ENCODE measurements at regions not wholly inside any gene's neighbourhood (a gene's known extent, or its start where the extent isn't known, plus 50 kb on each side); places are given as distances from the start of the nearest gene placed in this dataset.
"Not testable (repeated sequence)": the region's sequence is repeated elsewhere in the genome, so short reads cannot be mapped to it uniquely, and the experiment has no call there.

DNA sequence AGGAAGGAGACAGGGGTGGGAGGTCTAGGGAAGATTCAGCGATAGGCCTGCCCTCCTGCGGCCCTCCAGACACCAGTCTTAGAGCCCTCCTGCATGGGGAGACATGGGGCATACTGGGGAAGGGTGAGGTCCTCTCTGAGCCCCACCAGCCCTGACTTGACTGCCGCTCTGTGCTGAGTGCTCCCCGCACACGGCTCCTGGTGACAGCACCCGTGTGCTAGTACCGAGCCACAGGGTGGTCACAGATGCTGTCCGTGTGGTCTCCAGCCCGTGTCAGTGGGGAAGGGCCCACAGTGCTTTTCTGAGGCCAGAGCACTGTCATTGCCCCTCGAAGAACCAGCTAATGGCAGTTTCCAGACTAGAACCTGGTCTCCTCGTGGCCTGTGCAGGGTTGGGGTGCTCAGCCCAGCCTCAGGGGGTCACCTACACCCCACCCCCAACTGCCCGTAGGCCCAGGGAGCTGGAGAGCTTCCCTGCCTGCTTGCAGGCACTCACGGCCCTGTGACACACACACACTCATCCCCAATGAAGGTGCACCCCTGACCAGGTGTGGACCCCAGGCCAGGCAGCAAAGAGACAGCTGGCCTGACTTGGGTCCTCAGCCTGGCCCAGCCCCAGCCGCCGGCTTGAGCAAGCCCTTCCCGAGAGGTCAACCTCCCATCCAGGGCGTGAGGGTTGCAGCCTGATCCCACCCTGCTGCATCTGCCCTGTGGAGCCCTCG is 86.0 kb upstream of the RET start:
- no peak for DNase-seq
- Mint-ChIP-seq H3K9me3 (no peaks in the 10 kb centered on the region; the same call in 1 of the 2 replicates), H3K27me3 (ENCODE audit: insufficient read depth) (peaks cover 4% of the 10 kb centered on the region; the same call in 1 of the 2 replicates), H3K4me1 (ENCODE audit: low read depth) (peaks cover 2% of the 10 kb centered on the region; the same call in 1 of the 2 replicates), H3K27ac (no peak overlapping the region), H3K4me3 (no peak overlapping the region), H3K36me3 (ENCODE audit: low read depth) (no peaks in the 10 kb centered on the region)
- TF ChIP-seq, protein P1, sequence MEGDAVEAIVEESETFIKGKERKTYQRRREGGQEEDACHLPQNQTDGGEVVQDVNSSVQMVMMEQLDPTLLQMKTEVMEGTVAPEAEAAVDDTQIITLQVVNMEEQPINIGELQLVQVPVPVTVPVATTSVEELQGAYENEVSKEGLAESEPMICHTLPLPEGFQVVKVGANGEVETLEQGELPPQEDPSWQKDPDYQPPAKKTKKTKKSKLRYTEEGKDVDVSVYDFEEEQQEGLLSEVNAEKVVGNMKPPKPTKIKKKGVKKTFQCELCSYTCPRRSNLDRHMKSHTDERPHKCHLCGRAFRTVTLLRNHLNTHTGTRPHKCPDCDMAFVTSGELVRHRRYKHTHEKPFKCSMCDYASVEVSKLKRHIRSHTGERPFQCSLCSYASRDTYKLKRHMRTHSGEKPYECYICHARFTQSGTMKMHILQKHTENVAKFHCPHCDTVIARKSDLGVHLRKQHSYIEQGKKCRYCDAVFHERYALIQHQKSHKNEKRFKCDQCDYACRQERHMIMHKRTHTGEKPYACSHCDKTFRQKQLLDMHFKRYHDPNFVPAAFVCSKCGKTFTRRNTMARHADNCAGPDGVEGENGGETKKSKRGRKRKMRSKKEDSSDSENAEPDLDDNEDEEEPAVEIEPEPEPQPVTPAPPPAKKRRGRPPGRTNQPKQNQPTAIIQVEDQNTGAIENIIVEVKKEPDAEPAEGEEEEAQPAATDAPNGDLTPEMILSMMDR (IDR thresholded peaks at IDR 0.05): no peak

DNA sequence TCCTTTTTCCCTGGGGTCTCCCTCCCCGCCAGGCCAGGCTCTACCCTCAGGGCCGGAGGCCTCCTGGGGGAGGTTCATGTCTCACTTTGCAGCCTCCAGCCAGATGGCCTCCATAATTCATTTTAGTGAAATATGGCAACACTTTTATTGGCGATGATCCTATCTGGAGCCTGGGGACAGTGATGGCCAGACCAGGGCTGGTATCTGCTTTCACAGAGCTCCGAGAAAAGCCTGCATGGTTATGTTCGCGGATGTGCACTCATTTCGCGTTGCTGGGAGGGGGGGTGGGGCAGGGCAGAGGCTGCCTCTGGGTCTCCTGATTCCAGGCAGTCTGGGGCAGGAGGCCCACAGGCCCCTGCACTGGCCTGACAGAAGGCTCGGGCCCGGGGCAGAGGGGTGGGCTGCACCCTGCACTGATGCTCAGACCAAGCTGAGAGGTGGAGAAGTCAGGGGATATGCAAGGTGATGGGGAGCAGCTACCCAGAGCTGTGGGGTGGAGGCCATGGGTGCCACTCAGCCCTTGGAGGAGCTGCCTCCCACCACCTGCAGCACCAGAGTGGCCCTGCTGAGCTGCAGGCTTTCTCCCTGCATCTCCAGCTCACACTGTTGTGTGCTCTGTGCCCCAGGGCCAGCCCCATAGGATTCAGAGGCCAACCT is 85.3 kb upstream of the RET start:
- no peak for DNase-seq
- TF ChIP-seq, protein P1 (IDR thresholded peaks at IDR 0.05): no peak
- Mint-ChIP-seq H3K36me3 (ENCODE audit: low read depth) (no peaks in the 10 kb centered on the region), H3K27ac (no peak overlapping the region), H3K27me3 (ENCODE audit: insufficient read depth) (peaks cover 7% of the 10 kb centered on the region; the same call in 1 of the 2 replicates), H3K9me3 (no peaks in the 10 kb centered on the region; the same call in 1 of the 2 replicates), H3K4me3 (no peak overlapping the region), H3K4me1 (ENCODE audit: low read depth) (peaks cover 6% of the 10 kb centered on the region; the same call in 1 of the 2 replicates)

DNA sequence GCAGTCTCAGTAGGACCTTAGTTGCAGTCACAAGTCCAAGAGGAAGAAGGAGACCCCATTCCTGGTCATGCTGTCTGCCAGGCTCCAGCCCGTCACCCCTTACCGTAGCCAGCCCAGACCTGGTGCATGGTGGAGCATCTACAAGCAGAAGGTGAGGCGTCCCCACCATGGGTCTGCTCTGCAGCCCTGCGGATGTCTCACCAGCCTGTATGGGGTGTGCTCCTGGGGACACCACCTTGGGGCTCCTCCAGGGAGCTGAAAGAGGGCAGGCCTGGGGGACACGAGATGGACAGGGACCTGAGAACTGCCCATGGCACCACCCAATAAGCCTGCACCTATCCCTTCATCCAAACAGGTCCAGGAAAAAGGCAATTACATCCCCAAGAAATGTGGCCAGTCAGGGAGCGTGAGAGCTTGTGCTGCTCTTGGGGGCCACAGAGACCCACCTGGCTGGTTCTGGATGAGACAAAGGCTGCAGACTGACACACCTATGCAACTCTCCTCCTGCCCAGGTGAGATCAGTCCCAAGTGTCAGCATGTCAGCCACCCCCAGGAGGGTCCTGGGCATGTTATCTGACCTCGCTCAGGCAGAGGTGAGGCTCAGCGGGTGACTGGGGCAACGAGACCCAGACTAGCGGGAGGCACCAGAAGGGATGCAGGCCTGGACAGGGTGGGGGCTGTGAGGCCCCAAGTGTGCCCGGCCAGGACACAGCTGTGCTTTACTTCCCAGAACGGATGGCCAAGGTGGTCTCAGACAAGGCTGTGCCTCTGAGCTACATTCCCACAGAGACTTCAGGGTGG is 84.5 kb upstream of the RET start:
- peaks cover 3% of the 10 kb centered on the region; the same call in 1 of the 2 replicates for H3K27me3 Mint-ChIP-seq (ENCODE audit: insufficient read depth)
- H3K4me3 Mint-ChIP-seq: no peak overlapping the region
- H3K27ac Mint-ChIP-seq: no peak overlapping the region
- peaks cover 6% of the 10 kb centered on the region; the same call in 1 of the 2 replicates for H3K4me1 Mint-ChIP-seq (ENCODE audit: low read depth)
- H3K9me3 Mint-ChIP-seq: no peaks in the 10 kb centered on the region
- TF ChIP-seq, protein P1 (IDR thresholded peaks at IDR 0.05): no peak
- H3K36me3 Mint-ChIP-seq (ENCODE audit: low read depth): no peaks in the 10 kb centered on the region
- no peak for DNase-seq

DNA sequence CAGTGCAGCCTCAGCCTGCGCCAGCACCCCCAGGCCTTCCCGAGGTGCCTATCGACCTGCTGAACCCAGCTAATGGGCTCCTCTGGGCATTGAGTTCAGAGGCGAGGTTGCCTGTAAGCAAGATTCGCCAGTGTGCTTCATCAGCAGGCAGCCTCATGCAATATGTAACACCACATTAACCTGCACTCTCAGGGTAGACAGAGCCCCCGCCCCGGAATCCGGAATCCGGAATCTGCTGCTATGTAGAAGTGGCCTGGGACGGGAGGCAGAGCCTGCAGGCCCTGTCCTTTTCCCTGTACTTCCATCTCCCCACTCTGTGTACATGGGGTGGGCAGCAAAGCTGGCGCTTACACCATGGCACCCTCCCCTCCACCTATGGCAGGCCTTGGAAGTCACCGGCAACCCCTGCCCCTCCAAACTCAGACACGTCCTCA is 83.9 kb upstream of the RET start:
- peaks cover 3% of the 10 kb centered on the region; the same call in 1 of the 2 replicates for H3K27me3 Mint-ChIP-seq (ENCODE audit: insufficient read depth)
- H3K36me3 Mint-ChIP-seq (ENCODE audit: low read depth): no peaks in the 10 kb centered on the region
- no peak overlapping the region for H3K4me3 Mint-ChIP-seq
- no peaks in the 10 kb centered on the region for H3K9me3 Mint-ChIP-seq
- TF ChIP-seq, protein P1 (IDR thresholded peaks at IDR 0.05): no peak
- no peak for DNase-seq
- H3K4me1 Mint-ChIP-seq (ENCODE audit: low read depth): peaks cover 6% of the 10 kb centered on the region; the same call in 1 of the 2 replicates
- H3K27ac Mint-ChIP-seq: no peak overlapping the region

DNA sequence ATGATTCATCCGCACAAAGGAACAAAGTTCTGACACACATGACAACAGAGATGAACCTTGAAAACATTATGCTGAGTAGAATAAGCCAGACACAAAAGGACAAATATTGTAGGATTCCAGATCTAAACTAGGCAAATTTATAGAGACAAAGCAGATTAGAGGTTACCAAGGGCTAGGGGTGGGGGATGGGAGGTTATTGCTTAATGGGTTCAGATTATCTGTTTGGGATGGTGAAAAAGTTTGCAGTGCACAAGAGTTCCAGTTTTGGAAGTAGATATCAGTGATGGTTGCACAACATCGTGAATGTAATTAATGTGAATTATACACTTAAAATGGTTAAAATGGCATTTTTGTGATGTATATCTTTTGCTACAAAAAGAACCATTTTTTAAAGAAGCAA is 82.0 kb upstream of the RET start:
- DNase-seq; H3K4me3 Mint-ChIP-seq; H3K27ac Mint-ChIP-seq; H3K36me3 Mint-ChIP-seq (ENCODE audit: low read depth); H3K9me3 Mint-ChIP-seq; H3K4me1 Mint-ChIP-seq (ENCODE audit: low read depth); H3K27me3 Mint-ChIP-seq (ENCODE audit: insufficient read depth): not testable (repeated sequence)
